Esophagus (tissue), 2 donors: ENCODE measurements at regions not wholly inside any gene's neighbourhood (a gene's known extent, or its start where the extent isn't known, plus 50 kb on each side); places are given as distances from the start of the nearest gene placed in this dataset.
"Not testable (repeated sequence)": the region's sequence is repeated elsewhere in the genome, so short reads cannot be mapped to it uniquely, and the experiment has no call there.

Experiments used
- H3K27ac ChIP-seq, 2 donors: one replicate each; pipeline ENCODE4 v1.5.1; 2013; ENCODE audit warnings: low read depth in 2 of 2, mild to moderate bottlenecking in 2 of 2, inconsistent platforms in 1 of 2, low read length in 1 of 2, moderate library complexity in 1 of 2
- H3K27me3 ChIP-seq, 2 donors: one replicate each; pipeline ENCODE4 v1.6.1; 2013; ENCODE audit warnings: low read length in 2 of 2, control low read depth in 1 of 2, mild to moderate bottlenecking in 1 of 2; ENCODE audit not compliant: insufficient read depth in 2 of 2, control insufficient read depth in 1 of 2
- H3K36me3 ChIP-seq, 2 donors: one replicate each; pipeline ENCODE4 v1.6.1; 2013; ENCODE audit warnings: low read length in 1 of 2; ENCODE audit not compliant: control insufficient read depth in 2 of 2, insufficient read depth in 2 of 2
- H3K4me1 ChIP-seq, 2 donors: one replicate each; pipeline ENCODE4 v1.6.1; 2013; ENCODE audit warnings: low read length in 1 of 2; ENCODE audit not compliant: control insufficient read depth in 2 of 2, insufficient read depth in 2 of 2
- H3K4me3 ChIP-seq, 2 donors: one replicate each; pipeline ENCODE4 v1.5.1; 2013; ENCODE audit warnings: low read length in 2 of 2, mild to moderate bottlenecking in 2 of 2, low read depth in 1 of 2, moderate library complexity in 1 of 2
- H3K9me3 ChIP-seq, 2 donors: one replicate each; pipeline ENCODE4 v1.6.1; 2013; ENCODE audit warnings: mild to moderate bottlenecking in 2 of 2, low read depth in 1 of 2, low read length in 1 of 2, moderate library complexity in 1 of 2; ENCODE audit not compliant: control insufficient read depth in 2 of 2, insufficient read depth in 1 of 2
- WGBS, 2 donors: extraction: QIAGEN DNeasy Blood & Tissue Kit; methylation state at CpG; one replicate each; pipeline ENCODE4 v1.1.7; 2013; 5-methylcytosine and 5-hydroxymethylcytosine counted together
- donor health status: healthy with polysubstance abuse.
- donor health status: Bipolar disorder and iron deficiency.

- WGBS, 2 donors = 84 to 89% methylated on average over 3 of the region's 3 CpGs
Observed at GRCh38 chr14:35174342-35174741, 52.0 kb downstream of the PRORP start.

GRCh38 chr14:35180179-35180578 is 57.8 kb downstream of the PRORP start:
- no peak overlapping the region for H3K27ac ChIP-seq
- H3K27me3 ChIP-seq = no peaks in the 10 kb centered on the region
- H3K9me3 ChIP-seq = no peaks in the 10 kb centered on the region
- 79 to 90% methylated on average over 7 of the region's 7 CpGs for WGBS, 2 donors
- H3K4me3 ChIP-seq = no peak overlapping the region
- H3K4me1 ChIP-seq = no peaks in the 10 kb centered on the region
- no peaks in the 10 kb centered on the region for H3K36me3 ChIP-seq

More at GRCh38 chr14:35174342-35174741, 52.0 kb downstream of the PRORP start:
- H3K9me3 ChIP-seq = no peaks in the 10 kb centered on the region
- H3K27ac ChIP-seq = no peak overlapping the region
- H3K4me3 ChIP-seq = no peak overlapping the region
- H3K36me3 ChIP-seq = peaks cover 2 to 8% of the 10 kb centered on the region in 2 donors
- H3K4me1 ChIP-seq = no peaks in the 10 kb centered on the region
- no peaks in the 10 kb centered on the region for H3K27me3 ChIP-seq

- H3K4me3 ChIP-seq, H3K27me3 ChIP-seq, H3K36me3 ChIP-seq, H3K4me1 ChIP-seq, H3K9me3 ChIP-seq, H3K27ac ChIP-seq: not testable (repeated sequence)
Observed at GRCh38 chr14:35184891-35185290, 62.5 kb downstream of the PRORP start.

DNA sequence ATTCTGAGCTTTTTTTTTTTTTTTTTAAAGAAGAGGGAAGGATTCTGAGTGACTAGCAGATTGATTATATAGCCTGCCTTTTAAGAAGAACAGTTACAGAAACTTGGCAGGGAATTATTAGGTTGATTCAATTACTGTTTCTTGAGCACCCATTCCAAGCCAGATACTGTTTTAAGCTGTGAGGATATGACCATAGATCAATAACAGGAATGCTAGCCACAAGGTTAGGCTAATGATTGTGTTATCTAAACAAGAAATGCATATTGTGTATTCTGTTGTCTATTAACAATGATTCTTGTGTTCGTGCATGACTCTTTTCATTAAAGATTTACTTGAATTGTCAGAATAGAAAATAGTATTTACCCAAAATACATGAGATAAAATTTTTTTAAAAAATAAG is 67.1 kb downstream of the PRORP start:
- Histone ChIP-seq H3K27me3 (no peaks in the 10 kb centered on the region), H3K27ac (no peak overlapping the region), H3K4me1 (no peaks in the 10 kb centered on the region), H3K36me3 (no peaks in the 10 kb centered on the region), H3K9me3 (no peaks in the 10 kb centered on the region), H3K4me3 (no peak overlapping the region)
- WGBS, 2 donors = 77 to 96% methylated on average over 1 of the region's 1 CpG

DNA sequence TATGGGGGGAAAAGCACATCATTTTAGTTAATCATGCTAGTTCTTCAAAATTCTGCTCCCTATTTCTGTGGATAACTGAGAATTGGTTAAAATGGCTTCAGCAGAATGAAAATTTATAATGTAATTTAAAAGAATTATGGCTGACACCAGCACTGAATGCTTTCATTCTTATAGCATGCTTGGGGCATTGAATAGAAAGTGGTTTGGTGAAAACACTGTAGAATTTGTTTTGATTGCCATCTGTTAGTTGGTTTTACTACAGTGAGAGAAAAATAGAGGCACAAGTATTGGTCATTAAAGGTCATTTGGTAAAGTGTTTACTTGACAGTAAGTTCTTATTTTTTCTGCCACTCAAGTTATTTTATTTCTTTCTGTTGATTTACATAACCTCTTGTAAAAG is 70.8 kb downstream of the PRORP start:
- H3K4me1 ChIP-seq = no peaks in the 10 kb centered on the region

GRCh38 chr14:35194183-35194582 is 71.8 kb downstream of the PRORP start:
- not testable (repeated sequence) for H3K4me3 ChIP-seq, H3K27ac ChIP-seq, H3K9me3 ChIP-seq, H3K27me3 ChIP-seq, H3K4me1 ChIP-seq, H3K36me3 ChIP-seq
- WGBS, 2 donors = 94 to 100% methylated on average over 1 of the region's 1 CpG

More for the DNA sequence above, 70.8 kb downstream of the PRORP start:
- Histone ChIP-seq H3K27ac (no peak overlapping the region), H3K36me3 (no peaks in the 10 kb centered on the region), H3K9me3 (no peaks in the 10 kb centered on the region), H3K4me3 (no peak overlapping the region), H3K27me3 (no peaks in the 10 kb centered on the region)

- Histone ChIP-seq H3K36me3 (no peaks in the 10 kb centered on the region), H3K9me3 (no peaks in the 10 kb centered on the region), H3K27ac (no peak overlapping the region), H3K27me3 (no peaks in the 10 kb centered on the region), H3K4me1 (no peaks in the 10 kb centered on the region), H3K4me3 (no peak overlapping the region)
- 9% methylated on average over 1 of the region's 1 CpG for WGBS, 2 donors
Observed at GRCh38 chr14:35196571-35196970, 74.2 kb downstream of the PRORP start.

DNA sequence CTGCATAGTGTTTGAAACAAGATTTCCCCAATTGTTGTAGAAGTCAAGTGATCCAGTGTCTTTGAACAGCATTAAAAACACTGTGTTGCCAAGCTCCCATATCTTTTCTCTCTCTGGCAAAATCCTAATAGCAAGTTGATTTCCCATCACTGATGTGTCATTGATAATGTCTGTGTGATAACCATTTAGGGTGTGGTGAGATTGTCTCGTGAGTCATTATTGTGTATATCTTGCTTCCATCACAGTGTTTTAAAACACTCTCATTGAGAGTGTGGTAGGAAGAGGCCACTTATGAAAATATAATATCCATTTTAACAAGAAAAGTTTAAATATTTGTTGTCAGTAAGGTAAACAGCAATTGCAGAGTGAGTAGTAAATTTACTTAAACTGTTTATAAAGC is 74.7 kb downstream of the PRORP start:
- no peaks in the 10 kb centered on the region for H3K27me3 ChIP-seq
- 20 to 23% methylated on average over 1 of the region's 1 CpG for WGBS, 2 donors
- no peak overlapping the region for H3K27ac ChIP-seq
- H3K4me1 ChIP-seq = no peaks in the 10 kb centered on the region
- no peaks in the 10 kb centered on the region for H3K36me3 ChIP-seq
- H3K4me3 ChIP-seq = no peak overlapping the region
- H3K9me3 ChIP-seq = no peaks in the 10 kb centered on the region

DNA sequence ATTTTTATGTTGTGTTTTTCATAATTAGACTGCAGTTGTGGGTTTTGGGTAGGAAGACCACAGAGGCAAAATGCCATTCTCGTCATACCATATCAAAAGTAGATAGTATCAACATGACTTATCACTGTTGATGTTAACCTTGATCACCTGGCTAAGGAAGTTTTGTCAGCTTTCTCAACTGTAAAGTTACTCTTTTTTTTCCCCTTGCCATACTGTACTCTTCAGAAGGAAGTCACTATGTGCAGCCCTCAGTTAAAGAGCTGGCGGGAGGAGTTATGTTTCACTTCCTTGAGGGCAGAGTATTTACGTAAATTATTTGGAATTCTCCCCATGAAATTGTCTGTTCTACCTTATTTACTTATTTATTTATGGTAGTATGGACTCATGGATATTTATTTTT is 78.7 kb downstream of the PRORP start:
- H3K27ac ChIP-seq = no peak overlapping the region
- H3K4me1 ChIP-seq = no peaks in the 10 kb centered on the region
- H3K27me3 ChIP-seq = no peaks in the 10 kb centered on the region
- 82 to 85% methylated on average over 3 of the region's 3 CpGs for WGBS, 2 donors
- no peaks in the 10 kb centered on the region for H3K9me3 ChIP-seq
- H3K4me3 ChIP-seq = no peak overlapping the region
- H3K36me3 ChIP-seq = no peaks in the 10 kb centered on the region

DNA sequence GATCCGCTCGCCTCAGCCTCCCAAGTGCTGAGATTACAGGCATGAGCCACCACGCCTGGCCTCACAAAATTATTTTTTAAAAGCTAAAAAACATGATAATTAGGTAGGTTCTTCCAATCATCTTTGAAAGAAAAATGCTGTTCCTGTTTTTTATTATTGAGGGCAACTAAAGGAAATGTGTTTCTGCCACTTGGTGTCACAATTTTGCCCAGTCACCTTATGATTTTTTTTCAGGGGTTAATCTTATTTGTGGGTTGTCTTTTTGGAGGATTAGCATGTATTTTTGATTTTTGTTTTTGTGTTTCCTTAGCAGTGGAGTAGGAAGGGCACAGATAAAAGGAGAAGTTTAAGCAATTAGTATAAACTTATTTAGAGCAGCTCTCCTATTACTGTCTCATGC is 79.8 kb downstream of the PRORP start:
- Histone ChIP-seq H3K36me3 (no peaks in the 10 kb centered on the region), H3K9me3 (no peaks in the 10 kb centered on the region), H3K27ac (no peak overlapping the region), H3K4me3 (no peak overlapping the region), H3K4me1 (no peaks in the 10 kb centered on the region), H3K27me3 (no peaks in the 10 kb centered on the region)
- 97 to 99% methylated on average over 3 of the region's 3 CpGs for WGBS, 2 donors
